HG03342 (cell line): ENCODE measurements at regions not wholly inside any gene's neighbourhood (a gene's known extent, or its start where the extent isn't known, plus 50 kb on each side); places are given as distances from the start of the nearest gene placed in this dataset.
"Not testable (repeated sequence)": the region's sequence is repeated elsewhere in the genome, so short reads cannot be mapped to it uniquely, and the experiment has no call there.

Source experiments
- ATAC-seq: cut with Tn5 transposase; IDR thresholded peaks from one replicate; pipeline ENCODE4 v1.9.1; 2021; ENCODE audit warnings: mild to moderate bottlenecking, moderate library complexity; ENCODE audit not compliant: unreplicated experiment

GRCh38 chr3:26252001-26252400 is 370.6 kb upstream of the LRRC3B start:
- ATAC-seq = no peak

DNA sequence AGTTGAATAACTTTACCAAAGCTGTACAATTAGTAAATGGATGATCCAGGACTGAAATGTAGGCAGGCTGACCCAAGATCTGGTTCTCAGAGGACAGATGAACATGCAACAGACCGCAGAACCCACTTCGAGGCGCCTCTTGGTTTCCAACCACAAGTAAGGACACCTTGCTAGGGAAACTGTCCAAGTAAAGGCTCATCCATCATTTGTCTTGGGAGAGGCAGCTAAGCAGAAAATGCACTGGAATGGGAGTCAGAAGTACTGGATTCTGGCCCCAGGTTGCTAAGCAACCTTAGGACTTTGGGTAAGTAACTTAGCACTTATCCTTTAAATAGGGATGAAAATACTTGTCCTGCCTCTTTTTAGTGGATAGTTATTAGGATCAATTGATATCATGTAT is 366.3 kb upstream of the LRRC3B start:
- ATAC-seq = no peak

- ATAC-seq = no peak
These were observed 363.4 kb upstream of the LRRC3B start for GRCh38 chr3:26259176-26259575.

GRCh38 chr3:26260139-26260538 is 362.4 kb upstream of the LRRC3B start:
- ATAC-seq = no peak

DNA sequence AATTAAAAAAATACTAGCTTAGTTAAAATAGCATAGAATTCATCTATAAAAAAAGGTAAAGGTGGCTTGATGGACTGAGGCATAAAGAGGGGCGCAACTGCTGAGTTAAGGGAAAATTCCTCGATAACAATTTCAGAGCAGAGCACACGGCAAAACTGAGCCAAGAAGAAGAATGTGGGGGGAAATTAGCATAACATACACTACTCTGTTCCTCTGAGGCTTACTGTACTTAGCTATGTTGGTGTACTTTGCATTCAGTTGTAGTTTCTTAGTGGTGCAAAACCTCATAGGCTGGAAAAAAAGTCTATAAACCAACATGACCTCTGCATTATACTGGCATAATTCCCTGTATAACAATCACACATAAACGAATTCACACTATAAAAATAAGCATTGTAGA is 357.9 kb upstream of the LRRC3B start:
- no peak for ATAC-seq

- ATAC-seq = no peak
These were observed 350.7 kb upstream of the LRRC3B start for GRCh38 chr3:26271848-26272247.

DNA sequence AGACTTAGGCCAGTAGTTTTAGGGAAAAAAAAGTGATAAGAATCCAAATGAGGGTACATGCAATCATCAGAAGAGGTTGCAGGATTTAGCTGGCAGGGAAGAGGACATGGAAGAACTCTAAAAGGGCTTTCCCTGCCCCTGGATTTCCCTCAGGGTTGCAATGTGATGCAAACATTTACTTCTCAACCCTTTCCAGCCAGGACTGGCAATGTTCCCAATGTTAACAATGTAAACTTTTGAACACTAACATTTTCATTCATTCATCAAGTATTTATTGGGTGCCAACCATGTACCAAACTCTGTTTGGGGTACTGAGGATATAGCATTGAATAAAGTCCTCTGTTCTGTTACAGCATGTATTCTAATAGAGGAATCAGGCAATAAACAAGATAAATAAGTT is 349.4 kb upstream of the LRRC3B start:
- no peak for ATAC-seq

DNA sequence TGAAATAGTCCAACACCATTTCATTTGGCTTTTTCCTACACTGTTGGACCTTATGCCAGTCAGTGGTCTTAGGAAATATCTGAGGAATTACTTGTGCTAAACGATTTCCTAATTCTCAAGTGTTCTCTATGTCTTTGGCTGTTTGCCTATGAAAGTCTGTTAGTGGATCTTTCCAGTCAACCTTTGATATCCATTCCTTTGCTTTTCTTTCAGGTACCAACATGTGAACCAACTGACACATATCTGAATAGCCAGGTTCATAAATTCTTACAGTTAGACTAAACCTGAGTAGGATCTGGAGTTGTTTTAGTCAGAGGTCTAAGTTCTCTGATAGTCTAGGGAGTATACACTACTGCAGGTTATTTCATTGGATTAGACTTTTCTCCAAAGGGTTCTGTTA is 343.5 kb upstream of the LRRC3B start:
- no peak for ATAC-seq

GRCh38 chr3:26280517-26280916 is 342.1 kb upstream of the LRRC3B start:
- ATAC-seq = no peak

DNA sequence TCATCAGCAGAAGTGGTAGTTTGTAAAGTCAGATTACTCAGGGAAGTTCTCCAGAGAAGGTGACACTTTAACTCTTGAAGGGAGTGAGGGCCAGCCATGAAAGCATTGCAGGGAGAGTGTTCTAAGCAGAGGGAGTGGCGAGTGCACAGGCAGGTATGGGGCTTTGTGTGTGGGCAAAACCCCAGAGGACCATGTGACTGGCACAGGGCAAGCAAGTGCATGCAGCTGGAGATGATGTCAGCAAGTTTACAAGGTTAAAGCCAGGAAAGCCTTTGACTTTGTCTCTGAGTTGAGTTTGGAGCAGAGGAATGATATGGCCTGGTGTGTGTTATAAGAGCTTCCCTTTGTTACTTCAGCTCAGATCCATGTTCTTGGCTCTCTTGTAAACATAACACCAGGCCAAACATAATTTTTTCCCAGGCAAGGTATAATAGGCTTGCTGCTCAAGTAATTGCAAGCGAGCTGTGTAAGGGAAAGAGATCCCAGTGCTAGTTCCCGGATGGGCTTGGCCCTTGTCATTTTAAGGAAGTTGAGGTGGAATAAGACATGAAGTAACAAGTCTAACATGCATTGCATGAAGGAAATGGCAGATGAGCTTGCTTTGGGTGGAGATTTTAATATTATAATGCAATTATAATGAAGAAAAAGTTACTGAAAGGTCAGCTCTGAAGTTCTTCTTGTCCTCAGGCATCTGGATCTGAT is 341.1 kb upstream of the LRRC3B start:
- ATAC-seq = no peak

GRCh38 chr3:26284503-26284902 is 338.1 kb upstream of the LRRC3B start:
- ATAC-seq = not testable (repeated sequence)

DNA sequence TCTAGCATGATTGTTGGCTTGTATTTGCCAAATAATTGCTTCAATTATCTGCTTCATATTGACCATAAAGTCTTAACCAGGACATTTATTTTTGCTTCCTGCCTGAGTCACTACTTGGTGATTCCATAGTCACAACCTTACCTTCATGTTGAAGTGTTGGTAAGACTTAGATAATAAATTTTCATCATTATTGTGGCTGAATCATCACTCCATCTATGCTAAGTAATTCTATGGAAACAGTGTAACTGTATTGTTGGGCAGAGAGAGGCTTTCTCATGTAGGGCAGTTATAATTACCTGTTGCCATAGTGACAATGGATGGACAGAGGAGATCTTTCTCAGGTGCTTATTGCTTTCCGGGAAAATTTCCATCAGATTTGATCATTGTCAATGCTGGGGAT is 330.7 kb upstream of the LRRC3B start:
- no peak for ATAC-seq

GRCh38 chr3:26292780-26293179 is 329.8 kb upstream of the LRRC3B start:
- no peak for ATAC-seq

DNA sequence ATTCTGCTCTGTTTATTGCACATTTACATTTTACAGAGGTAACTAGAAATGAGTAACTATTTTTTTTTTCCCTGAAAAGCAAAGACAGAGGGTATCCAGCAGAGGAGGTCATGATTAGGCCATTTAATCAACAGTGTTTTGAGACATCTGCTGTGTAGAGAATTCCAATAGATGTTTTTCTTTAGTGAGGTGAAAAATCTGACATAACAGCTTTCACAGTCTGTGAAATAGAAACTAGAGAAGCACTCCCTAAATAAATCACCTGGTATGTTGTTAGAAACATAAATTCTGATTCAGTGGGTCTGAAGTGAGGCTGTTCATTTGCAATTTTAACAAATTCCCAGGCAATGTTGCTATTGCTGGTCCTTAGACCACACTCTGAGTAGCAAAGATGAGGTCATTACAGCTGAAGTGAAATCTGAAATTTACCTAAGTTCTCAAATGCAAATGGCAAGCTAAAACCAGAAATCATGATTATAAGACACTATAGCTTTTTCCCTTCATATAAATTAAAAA is 329.2 kb upstream of the LRRC3B start:
- no peak for ATAC-seq

DNA sequence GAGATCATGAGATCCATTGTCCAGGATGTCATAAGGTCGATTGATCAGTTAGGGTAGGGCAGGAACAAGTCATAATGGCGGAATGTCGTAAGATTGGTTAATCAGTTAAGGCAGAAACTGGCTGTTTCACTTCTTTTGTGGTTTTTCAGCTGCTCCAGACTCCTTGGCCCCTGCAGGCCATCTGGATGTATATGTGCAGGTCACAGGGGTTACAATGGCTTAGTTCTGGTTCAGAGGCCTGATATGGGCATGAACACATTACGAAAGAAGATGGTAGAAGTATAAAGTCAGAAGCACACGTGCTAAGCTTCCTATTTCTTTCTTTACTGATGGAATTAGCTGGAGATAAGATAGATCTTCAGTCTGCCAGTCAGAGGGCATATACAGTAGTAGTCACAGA is 315.4 kb upstream of the LRRC3B start:
- no peak for ATAC-seq

DNA sequence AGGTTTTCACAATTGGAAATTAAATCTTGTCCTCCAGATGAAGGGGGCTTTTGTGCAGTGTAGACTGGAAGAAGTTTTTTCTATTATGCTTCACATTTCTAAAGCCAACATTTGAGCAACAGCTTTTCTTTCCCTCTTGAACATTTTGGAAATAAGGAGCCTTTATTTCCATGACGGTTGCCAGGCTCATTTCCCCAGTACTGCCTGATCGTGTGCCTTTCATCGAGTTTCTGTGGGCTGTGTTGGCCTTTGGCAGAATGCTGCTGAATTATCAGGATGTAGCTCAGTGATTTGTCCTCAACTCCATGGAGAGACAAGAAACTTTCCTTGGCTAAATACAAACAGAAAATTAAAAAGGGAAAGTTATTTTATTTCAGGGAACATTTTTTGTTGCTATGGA is 314.8 kb upstream of the LRRC3B start:
- ATAC-seq = no peak

- ATAC-seq = no peak
These were observed 314.1 kb upstream of the LRRC3B start for GRCh38 chr3:26308454-26308853.

DNA sequence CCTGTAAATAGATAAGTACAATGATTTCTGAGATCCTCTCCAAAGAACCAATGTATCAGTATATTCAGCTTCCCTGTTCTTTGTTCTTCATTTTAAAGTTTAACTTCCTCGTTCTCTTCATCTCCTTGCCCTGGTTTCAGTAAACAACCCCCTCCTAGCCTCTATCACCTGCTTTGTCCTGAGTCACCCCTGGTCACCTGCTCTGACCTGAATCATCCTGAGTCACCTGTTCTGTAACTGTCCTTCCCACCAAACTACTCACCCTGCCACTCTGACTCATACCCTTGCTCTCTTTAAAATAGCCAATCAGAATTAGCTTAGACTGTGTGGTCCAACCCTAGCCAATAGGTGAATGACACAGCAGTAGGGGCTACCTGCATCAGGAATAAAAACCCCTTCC is 313.0 kb upstream of the LRRC3B start:
- not testable (repeated sequence) for ATAC-seq

DNA sequence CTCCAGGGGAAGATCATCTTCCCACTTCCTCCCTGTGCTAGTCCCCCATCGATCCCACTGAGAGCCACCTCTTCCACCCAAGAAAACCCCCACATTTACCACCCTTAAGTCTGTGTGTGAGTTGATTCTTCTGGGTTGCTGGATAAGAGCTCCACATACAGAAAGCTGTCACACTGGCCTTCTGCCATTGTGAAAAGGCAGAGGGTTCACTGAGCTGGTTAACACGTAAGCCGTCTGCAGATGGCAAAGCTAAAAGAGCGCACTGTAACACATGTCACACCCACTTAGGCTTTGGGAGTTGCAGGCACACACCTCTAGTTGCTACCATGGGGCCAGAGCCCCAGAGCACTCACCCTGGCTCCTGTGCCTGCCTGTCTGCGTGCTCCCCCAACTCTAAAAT is 309.8 kb upstream of the LRRC3B start:
- no peak for ATAC-seq

- no peak for ATAC-seq
These were observed 306.1 kb upstream of the LRRC3B start for GRCh38 chr3:26316472-26316871.

GRCh38 chr3:26323741-26324140 is 298.8 kb upstream of the LRRC3B start:
- ATAC-seq = not testable (repeated sequence)

DNA sequence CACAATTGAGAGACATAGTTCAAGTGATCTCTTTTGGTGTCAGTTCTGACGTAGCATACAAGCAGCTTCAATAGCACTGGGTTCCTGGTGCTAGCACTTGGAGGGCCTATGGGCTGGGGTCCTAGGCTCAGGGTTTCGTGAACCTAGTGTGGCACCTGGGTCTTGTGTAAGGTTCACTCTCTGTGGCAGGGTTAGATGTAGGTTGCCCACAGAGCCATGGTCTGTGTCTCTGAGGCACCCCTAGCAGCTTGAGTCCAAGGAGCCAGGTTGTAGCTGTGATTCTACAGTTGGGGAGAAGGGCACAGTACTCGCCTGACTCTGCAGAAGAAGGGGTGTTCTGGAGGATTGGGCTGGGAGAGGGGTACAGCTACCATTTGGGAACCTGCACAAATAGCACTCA is 282.6 kb upstream of the LRRC3B start:
- ATAC-seq = no peak

GRCh38 chr3:26343647-26344046 is 278.9 kb upstream of the LRRC3B start:
- ATAC-seq = no peak
